CD4-positive, alpha-beta T cell (primary cell): ENCODE measurements at regions not wholly inside any gene's neighbourhood (a gene's known extent, or its start where the extent isn't known, plus 50 kb on each side); places are given as distances from the start of the nearest gene placed in this dataset.

Source experiments
- ATAC-seq: fragments of 200-7000 bp; cut with Tn5 transposase; one replicate; pipeline ENCODE4 v1.10.0; 2022; ENCODE audit warnings: mild to moderate bottlenecking; ENCODE audit not compliant: poor library complexity
- CTCF ChIA-PET: fragments of 350-600 bp; sonication (Branson Sonifier 250); formaldehyde crosslinking; loops from one replicate; lab custom pipeline; 2021; ENCODE audit warnings: antibody characterized with exemption, inconsistent platforms; lab: Charles Lee
- POLR2A ChIA-PET: fragments of 350-600 bp; sonication (Branson Sonifier 250); formaldehyde crosslinking; loops from one replicate; lab custom pipeline; 2021; ENCODE audit warnings: antibody characterized with exemption, inconsistent platforms; lab: Charles Lee
- DNase-seq, 14 experiments: peaks; one replicate each; pipeline ENCODE4 v3.0.0-alpha.2; 2013 to 2020; ENCODE audit warnings: mixed read lengths in 2 of 14
- H3K27ac ChIP-seq, 2 donors: one replicate each; pipeline versions ENCODE4 v1.5.1 to v1.7.0; 2013; ENCODE audit warnings: low read length in 2 of 2, low read depth in 1 of 2, mild to moderate bottlenecking in 1 of 2
- H3K27me3 ChIP-seq, 2 experiments: 1 replicate in 1 of 2; 2 replicates in 1 of 2; pipeline versions ENCODE4 v1.6.1 to v1.7.0; 2013; ENCODE audit warnings: low read length in 2 of 2, control low read depth in 1 of 2, mild to moderate bottlenecking in 1 of 2, moderate library complexity in 1 of 2; ENCODE audit not compliant: insufficient read depth in 2 of 2, control insufficient read depth in 1 of 2
- H3K36me3 ChIP-seq: one replicate; pipeline ENCODE4 v1.6.1; 2013; ENCODE audit warnings: low read length, control low read depth; ENCODE audit not compliant: insufficient read depth
- H3K4me1 ChIP-seq: one replicate; pipeline ENCODE4 v1.6.1; 2013; ENCODE audit warnings: low read length, control low read depth; ENCODE audit not compliant: insufficient read depth
- H3K4me3 ChIP-seq: one replicate; pipeline ENCODE4 v1.5.1; 2013; ENCODE audit warnings: mild to moderate bottlenecking, low read length, moderate library complexity
- H3K9me3 ChIP-seq, 2 experiments: 1 replicate in 1 of 2; 2 replicates in 1 of 2; pipeline versions ENCODE4 v1.6.1 to v1.7.0; 2013; ENCODE audit warnings: low read length in 2 of 2, mild to moderate bottlenecking in 2 of 2, control low read depth in 1 of 2, moderate library complexity in 1 of 2; ENCODE audit not compliant: control insufficient read depth in 1 of 2, insufficient read depth in 1 of 2
- H3K27ac Mint-ChIP-seq: one replicate; pipeline ENCODE4 v1.8.0; 2020; ENCODE audit warnings: mixed read lengths
- H3K27me3 Mint-ChIP-seq: one replicate; pipeline ENCODE4 v1.8.0; 2021; ENCODE audit warnings: mixed read lengths
- H3K36me3 Mint-ChIP-seq: one replicate; pipeline ENCODE4 v1.8.0; 2021; ENCODE audit warnings: low read depth, mixed read lengths
- H3K4me1 Mint-ChIP-seq: one replicate; pipeline ENCODE4 v1.8.0; 2021; ENCODE audit warnings: low read depth, mixed read lengths
- H3K4me3 Mint-ChIP-seq: one replicate; pipeline ENCODE4 v1.8.0; 2020; ENCODE audit warnings: mild to moderate bottlenecking, mixed read lengths
- H3K9me3 Mint-ChIP-seq: one replicate; pipeline ENCODE4 v1.8.0; 2020; ENCODE audit warnings: mixed read lengths
- CTCF ChIP-seq: fragments of 200-600 bp; IDR thresholded peaks from one replicate; pipeline ENCODE4 v1.8.0; 2022; ENCODE audit warnings: antibody characterized with exemption, mild to moderate bottlenecking
- intact Hi-C, 2 experiments: fragments of 100-400 bp; cut with DNase I in 1 of 2; cut with micrococcal nuclease in 1 of 2; formaldehyde crosslinking; loops; one replicate each; pipeline versions ENCODE4 v1.15.1 to v1.9.0; 2023 to 2025; cut with DNase I, micrococcal nuclease

- Histone ChIP-seq H3K4me3 (no peak overlapping the region), H3K9me3 (peaks cover 0 to 7% of the 10 kb centered on the region in 2 experiments), H3K27ac (no peak overlapping the region), H3K36me3 (no peaks in the 10 kb centered on the region), H3K4me1 (no peaks in the 10 kb centered on the region), H3K27me3 (no peaks in the 10 kb centered on the region)
- no peaks in the 10 kb centered on the region for H3K4me1 Mint-ChIP-seq
- no peak for TF ChIP-seq CTCF
- H3K27me3 Mint-ChIP-seq: no peaks in the 10 kb centered on the region
- intact Hi-C loops: no loop called here
- ChIA-PET CTCF (no interaction called here), POLR2A (no interaction called here)
- no peak overlapping the region for H3K4me3 Mint-ChIP-seq
- no peaks in the 10 kb centered on the region for H3K9me3 Mint-ChIP-seq
- DNase-seq: no peak
- no peaks in the 10 kb centered on the region for H3K36me3 Mint-ChIP-seq
- H3K27ac Mint-ChIP-seq: no peak overlapping the region
- no peak for ATAC-seq
Measured at GRCh38 chr10:78199005-78199725, 165.5 kb downstream of the RPS24 start.

DNA sequence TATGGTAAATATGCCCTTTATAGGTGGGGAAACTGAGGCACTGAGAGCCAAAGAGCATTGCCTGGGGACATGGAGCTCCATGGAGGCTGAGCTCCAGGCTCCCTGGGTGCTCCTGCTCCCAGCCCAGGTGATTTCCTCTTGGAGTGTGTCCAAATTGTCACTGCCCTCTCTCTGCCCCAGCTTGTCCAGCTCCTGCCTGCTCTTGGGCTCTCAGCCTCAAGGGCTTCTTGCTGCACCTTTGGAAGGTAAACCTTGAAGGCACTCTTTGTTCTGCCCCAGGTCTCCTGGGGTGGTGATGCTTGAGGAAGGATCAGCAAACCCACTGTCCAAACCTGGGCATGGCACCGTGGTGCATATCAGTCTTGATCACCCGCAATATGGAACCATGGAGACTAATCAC, 166.1 kb downstream of the RPS24 start:
- no peak for TF ChIP-seq CTCF
- Histone ChIP-seq H3K4me1 (no peaks in the 10 kb centered on the region), H3K27ac (no peak overlapping the region), H3K4me3 (no peak overlapping the region), H3K36me3 (no peaks in the 10 kb centered on the region), H3K27me3 (no peaks in the 10 kb centered on the region), H3K9me3 (peaks cover 0 to 5% of the 10 kb centered on the region in 2 experiments)
- no peak overlapping the region for H3K27ac Mint-ChIP-seq
- H3K27me3 Mint-ChIP-seq: no peaks in the 10 kb centered on the region
- no peak for ATAC-seq
- no peaks in the 10 kb centered on the region for H3K9me3 Mint-ChIP-seq
- DNase-seq: no peak
- intact Hi-C loops: no loop called here
- no peaks in the 10 kb centered on the region for H3K36me3 Mint-ChIP-seq
- POLR2A ChIA-PET: no interaction called here
- no peaks in the 10 kb centered on the region for H3K4me1 Mint-ChIP-seq
- H3K4me3 Mint-ChIP-seq: no peak overlapping the region
- CTCF ChIA-PET: no interaction called here

DNA sequence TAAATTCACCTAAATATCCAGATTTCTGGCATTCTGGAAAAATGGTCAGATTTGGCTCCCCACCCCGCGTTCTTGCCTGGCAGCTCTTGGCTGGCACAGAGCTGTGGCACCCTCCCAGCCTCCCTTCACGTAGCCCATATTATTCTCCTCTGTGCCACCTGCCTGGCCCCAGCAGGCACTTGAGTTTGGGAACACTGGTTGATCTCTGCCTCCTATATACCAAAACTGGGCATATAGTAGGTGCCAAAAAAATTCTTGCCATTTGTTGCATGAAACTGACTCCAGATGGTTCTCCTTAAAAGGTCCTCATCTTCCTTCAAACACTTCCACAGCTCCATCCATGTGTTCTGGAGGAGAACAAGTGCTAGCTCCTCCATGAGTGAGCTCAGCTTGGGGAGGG, 167.0 kb downstream of the RPS24 start:
- Histone ChIP-seq H3K4me3 (no peak overlapping the region), H3K36me3 (no peaks in the 10 kb centered on the region), H3K27ac (no peak overlapping the region), H3K9me3 (no peaks in the 10 kb centered on the region), H3K27me3 (no peaks in the 10 kb centered on the region), H3K4me1 (peaks cover 7% of the 10 kb centered on the region)
- ATAC-seq (no peak), DNase-seq (no peak)
- ChIA-PET POLR2A (no interaction called here), CTCF (no interaction called here)
- intact Hi-C loops: no loop called here
- no peaks in the 10 kb centered on the region for H3K36me3 Mint-ChIP-seq
- no peaks in the 10 kb centered on the region for H3K9me3 Mint-ChIP-seq
- TF ChIP-seq CTCF: no peak
- H3K27ac Mint-ChIP-seq: no peak overlapping the region
- no peak overlapping the region for H3K4me3 Mint-ChIP-seq
- H3K27me3 Mint-ChIP-seq: no peaks in the 10 kb centered on the region
- H3K4me1 Mint-ChIP-seq: peaks cover 7% of the 10 kb centered on the region
